HUES64 (cell line): ENCODE measurements at regions not wholly inside any gene's neighbourhood (a gene's known extent, or its start where the extent isn't known, plus 50 kb on each side); places are given as distances from the start of the nearest gene placed in this dataset.

Experiments used
- H3K27ac ChIP-seq: 2 replicates; pipeline ENCODE4 v1.7.0; 2013; ENCODE audit warnings: low read depth, low read length, inconsistent platforms
- H3K27me3 ChIP-seq: 2 replicates; pipeline ENCODE4 v1.6.1; 2013; ENCODE audit warnings: mild to moderate bottlenecking, low read length; ENCODE audit not compliant: insufficient read depth
- H3K36me3 ChIP-seq: 2 replicates; pipeline ENCODE4 v1.6.1; 2013; ENCODE audit warnings: mild to moderate bottlenecking, low read length; ENCODE audit not compliant: insufficient read depth
- H3K4me1 ChIP-seq: 2 replicates; pipeline ENCODE4 v1.6.1; 2013; ENCODE audit warnings: mild to moderate bottlenecking, low read length, moderate library complexity; ENCODE audit not compliant: insufficient read depth
- H3K4me3 ChIP-seq: 2 replicates; pipeline ENCODE4 v1.5.1; 2013; ENCODE audit warnings: mild to moderate bottlenecking, low read length, moderate library complexity
- H3K9ac ChIP-seq: 2 replicates; pipeline ENCODE4 v1.6.1; 2013; ENCODE audit warnings: mild to moderate bottlenecking, low read depth, low read length
- H3K9me3 ChIP-seq: 2 replicates; pipeline ENCODE4 v1.6.1; 2013; ENCODE audit warnings: low read depth, low read length; ENCODE audit not compliant: insufficient read depth
- WGBS: fragments of 150-250, 120-280 bp; methylation state at CpG from one replicate; pipeline ENCODE4 v1.1.7; 2013; ENCODE audit warnings: missing lambda C conversion rate; 5-methylcytosine and 5-hydroxymethylcytosine counted together

DNA sequence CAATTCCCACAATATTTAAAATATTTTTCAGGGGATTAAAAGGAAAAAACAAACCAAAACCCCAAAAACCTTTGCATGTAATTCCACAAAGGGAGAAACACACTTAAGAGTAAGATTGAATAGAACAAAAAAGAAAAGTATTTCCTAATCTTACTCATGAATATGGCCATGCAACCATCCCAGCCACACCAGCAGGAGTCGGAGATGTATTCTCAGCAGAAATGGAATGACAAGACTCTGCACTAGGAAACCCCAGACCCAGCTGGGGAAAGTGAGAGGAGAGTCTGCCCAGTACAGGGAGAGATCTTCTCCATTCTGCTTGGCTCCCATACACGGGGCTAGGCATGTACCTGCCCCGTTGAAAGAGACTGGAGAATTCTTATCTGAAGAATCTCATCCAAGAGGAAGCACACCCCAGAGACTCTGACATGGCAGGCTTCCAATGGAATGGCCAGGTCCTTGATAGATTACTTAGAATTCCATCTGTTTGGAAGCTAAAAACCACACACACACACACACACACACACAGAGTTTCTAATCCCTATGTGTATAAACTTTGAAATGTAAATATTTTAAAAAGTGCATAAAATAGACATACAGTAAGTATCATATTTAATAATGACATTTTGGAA, 118.8 kb downstream of the GADD45G start:
- no peaks in the 10 kb centered on the region for H3K9me3 ChIP-seq
- H3K4me1 ChIP-seq, result no peaks in the 10 kb centered on the region
- H3K9ac ChIP-seq, result no peak overlapping the region
- H3K36me3 ChIP-seq, result no peaks in the 10 kb centered on the region
- H3K27ac ChIP-seq, result no peak overlapping the region
- 93% methylated on average over 3 of the region's 3 CpGs for WGBS
- H3K4me3 ChIP-seq, result no peak overlapping the region
- H3K27me3 ChIP-seq, result no peaks in the 10 kb centered on the region

DNA sequence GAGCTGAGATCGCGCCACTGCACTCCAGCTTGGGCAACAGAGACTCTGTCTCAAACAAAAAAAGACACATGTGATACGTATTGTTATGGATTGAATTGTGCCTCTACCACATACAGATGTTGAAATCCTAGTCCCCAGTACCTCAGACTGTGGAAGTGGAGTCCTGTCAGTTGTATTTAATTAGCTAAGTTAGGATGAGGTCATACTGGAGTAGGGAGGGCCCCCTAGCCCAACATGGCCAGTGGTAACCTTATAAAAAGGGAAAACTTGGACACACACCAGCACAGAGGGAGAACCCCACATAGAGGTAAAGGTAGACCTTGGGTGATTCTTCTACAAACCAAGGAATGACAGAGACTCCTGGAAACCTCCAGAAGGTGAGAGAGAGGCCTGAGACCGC, 119.8 kb downstream of the GADD45G start:
- Histone ChIP-seq H3K27me3 (no peaks in the 10 kb centered on the region), H3K9me3 (no peaks in the 10 kb centered on the region), H3K4me1 (no peaks in the 10 kb centered on the region), H3K36me3 (no peaks in the 10 kb centered on the region), H3K27ac (no peak overlapping the region), H3K9ac (no peak overlapping the region), H3K4me3 (no peak overlapping the region)
- 87% methylated on average over 4 of the region's 4 CpGs for WGBS

DNA sequence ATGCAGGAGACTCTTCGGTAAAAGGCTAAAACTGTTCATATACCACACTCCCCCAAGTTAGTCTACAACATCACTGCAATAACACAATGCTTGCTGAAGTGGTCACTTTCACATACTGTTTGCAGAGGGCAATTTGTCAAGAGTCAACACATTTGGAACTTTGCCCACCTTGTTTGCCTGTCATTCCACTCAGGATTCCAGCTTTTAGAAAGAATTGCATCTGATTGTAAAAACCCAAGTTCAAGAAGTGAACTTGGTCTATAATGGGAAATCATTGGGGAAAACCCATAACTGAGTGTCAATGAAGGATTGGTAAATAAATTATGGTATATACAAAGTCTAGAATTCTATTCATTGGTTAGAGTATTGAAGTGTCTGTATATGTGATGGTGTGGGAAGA, 120.5 kb downstream of the GADD45G start:
- no peak overlapping the region for H3K27ac ChIP-seq
- no peaks in the 10 kb centered on the region for H3K36me3 ChIP-seq
- no peaks in the 10 kb centered on the region for H3K9me3 ChIP-seq
- no peak overlapping the region for H3K9ac ChIP-seq
- WGBS, result 90% methylated on average over 1 of the region's 1 CpG
- no peaks in the 10 kb centered on the region for H3K4me1 ChIP-seq
- H3K27me3 ChIP-seq, result no peaks in the 10 kb centered on the region
- no peak overlapping the region for H3K4me3 ChIP-seq

DNA sequence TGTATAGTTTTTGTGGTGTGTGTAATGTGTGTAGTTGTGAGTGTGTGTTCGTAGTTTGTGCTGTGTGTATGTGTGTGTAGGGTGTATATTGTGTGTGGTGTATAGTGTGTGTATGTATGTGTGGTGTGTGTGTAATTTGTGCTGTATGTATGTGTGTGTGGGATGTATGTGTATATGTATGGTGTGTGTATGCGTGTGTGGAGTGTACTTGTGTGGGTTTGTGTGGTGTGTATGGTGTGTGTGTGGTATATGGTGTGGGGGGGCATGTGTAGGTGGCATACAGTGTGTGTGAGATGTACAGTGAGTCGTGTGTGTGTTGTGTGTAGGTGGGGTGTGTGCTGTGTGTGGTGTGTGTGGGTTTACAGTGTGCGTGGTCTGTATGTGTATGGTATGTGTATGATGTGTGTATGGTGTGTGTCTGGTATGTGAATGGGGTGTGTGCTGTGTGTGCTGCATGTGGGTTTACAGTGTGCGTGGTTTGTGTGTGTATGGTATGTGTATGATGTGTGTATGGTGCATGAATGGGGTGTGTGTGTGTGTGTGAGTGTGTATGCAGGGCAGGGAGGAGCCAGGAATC, 125.2 kb downstream of the GADD45G start:
- 76% methylated on average over 5 of the region's 5 CpGs for WGBS
- Histone ChIP-seq H3K36me3 (no peaks in the 10 kb centered on the region), H3K27me3 (no peaks in the 10 kb centered on the region), H3K4me1 (no peaks in the 10 kb centered on the region), H3K9me3 (no peaks in the 10 kb centered on the region), H3K9ac (no peak overlapping the region), H3K27ac (no peak overlapping the region), H3K4me3 (no peak overlapping the region)

DNA sequence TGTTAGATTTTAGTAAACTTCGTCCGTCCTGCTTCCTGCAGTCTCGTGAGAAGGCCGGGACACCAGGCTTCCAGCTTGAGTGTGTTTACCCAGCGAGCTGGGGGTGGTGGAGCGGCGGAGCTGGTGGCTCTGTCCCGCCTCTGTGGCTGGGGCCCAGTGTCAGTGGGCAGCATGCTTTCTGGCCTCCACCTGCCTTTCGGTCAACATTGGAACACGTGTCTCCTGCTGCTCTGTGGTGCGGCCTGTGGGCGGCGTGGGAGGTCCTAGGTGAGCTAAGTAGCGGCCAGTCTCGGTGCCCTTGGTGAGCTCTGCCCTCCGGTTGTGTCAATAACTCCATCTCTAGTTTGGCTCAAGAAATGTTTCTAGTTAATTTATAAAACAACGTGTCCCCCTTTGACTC, 125.9 kb downstream of the GADD45G start:
- Histone ChIP-seq H3K27ac (no peak overlapping the region), H3K4me1 (no peaks in the 10 kb centered on the region), H3K27me3 (no peaks in the 10 kb centered on the region), H3K36me3 (no peaks in the 10 kb centered on the region), H3K9ac (no peak overlapping the region), H3K9me3 (no peaks in the 10 kb centered on the region), H3K4me3 (no peak overlapping the region)
- 88% methylated on average over 17 of the region's 17 CpGs for WGBS

DNA sequence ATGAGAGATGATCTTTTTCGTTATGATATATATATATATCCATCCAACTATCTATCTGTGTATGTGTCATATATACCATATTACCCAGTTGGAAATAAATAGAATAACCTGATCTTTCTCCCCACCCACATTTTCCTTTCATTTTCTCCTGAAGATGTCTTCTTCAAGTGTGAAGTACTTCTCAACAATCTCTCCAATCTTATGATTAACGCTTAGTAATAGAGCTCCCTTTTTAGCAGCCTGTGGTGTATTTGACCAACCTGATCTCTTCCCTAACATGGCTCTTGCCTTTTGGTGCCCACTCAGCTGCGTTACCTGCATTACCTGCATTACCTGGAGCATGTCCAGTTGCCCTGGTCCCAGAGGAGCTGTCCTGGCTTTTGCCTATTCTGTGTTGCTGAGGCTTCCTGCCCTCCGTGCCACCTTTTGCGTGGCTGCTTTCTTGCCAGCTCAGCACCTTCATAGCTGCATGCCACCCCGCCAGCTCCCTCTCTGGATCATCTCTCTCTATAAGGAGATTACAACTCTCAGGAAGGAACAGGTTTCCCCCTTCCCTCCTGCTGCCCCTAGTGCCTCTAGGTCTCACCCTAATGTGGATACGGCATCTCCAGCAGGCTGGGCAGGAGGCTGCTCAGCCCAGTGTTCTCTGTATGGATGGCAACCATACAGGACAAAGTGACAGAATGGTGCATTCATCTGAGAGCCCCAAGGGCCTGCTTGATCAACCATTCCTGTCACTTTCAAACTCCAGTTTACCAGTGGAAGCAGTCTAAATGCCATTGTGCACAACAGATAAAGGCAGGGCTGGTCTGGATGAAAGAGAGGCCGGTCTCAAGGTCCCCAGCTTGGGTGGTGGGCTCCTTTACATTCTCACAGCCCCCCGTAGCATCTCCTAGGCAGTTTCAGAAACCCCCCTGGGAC, 126.7 kb downstream of the GADD45G start:
- Histone ChIP-seq H3K9ac (no peak overlapping the region), H3K9me3 (no peaks in the 10 kb centered on the region), H3K27ac (no peak overlapping the region), H3K27me3 (no peaks in the 10 kb centered on the region), H3K4me3 (no peak overlapping the region), H3K36me3 (no peaks in the 10 kb centered on the region), H3K4me1 (no peaks in the 10 kb centered on the region)
- 94% methylated on average over 8 of the region's 9 CpGs for WGBS

DNA sequence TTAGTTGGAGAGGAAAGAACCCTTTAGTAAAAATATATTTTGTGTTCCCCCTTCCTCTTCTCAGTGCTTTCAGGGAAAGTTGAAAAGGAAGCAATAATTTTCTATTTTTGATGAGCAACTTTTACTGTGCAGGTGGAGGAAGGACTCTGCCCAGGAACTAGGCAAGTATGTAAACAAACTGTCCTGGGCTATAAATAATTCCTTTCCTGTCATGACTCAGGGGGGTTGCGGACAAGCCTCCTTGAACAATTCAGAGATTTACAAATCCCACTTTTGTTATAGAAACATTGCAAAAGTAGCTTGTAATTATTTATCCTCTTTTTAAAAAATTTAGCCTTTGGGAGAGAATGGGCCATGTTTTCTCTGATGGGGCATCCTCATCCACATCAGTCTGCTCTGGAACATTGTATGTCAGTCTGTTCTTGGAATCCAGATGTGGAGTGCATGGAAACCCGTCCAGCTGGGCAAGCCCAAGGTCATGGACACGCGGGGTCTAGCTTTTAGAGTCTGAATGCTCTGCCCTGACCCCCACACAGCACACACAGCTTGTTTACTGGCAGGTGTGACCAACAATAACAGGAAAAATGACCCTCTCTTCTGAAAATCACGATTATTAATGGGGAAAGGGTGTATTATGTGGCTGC, 127.6 kb downstream of the GADD45G start:
- Histone ChIP-seq H3K27me3 (no peaks in the 10 kb centered on the region), H3K36me3 (no peaks in the 10 kb centered on the region), H3K9ac (no peak overlapping the region), H3K9me3 (no peaks in the 10 kb centered on the region), H3K27ac (no peak overlapping the region), H3K4me3 (no peak overlapping the region), H3K4me1 (no peaks in the 10 kb centered on the region)
- 92% methylated on average over 5 of the region's 5 CpGs for WGBS

DNA sequence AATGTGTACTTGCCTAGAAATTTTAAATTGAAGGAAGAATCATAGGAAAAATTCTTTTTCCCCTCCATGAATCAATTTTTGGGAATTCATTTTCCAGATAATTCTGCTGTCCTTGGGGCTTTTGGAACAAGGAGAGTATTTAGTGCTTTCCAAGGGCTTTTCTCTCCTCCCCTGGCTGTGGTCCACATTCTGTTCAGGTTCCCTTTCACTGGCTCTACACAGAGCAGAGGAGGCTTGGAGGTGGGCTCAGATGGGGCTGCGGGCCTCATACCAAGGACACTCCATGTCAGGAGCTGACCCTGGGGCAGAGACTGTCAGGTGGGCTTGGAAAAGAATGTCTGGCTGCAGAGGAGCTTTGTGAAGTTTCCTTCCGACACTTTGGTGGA, 128.1 kb downstream of the GADD45G start:
- H3K4me1 ChIP-seq, result no peaks in the 10 kb centered on the region
- WGBS, result 98% methylated on average over 2 of the region's 2 CpGs
- no peak overlapping the region for H3K27ac ChIP-seq
- no peaks in the 10 kb centered on the region for H3K36me3 ChIP-seq
- H3K9me3 ChIP-seq, result no peaks in the 10 kb centered on the region
- no peak overlapping the region for H3K4me3 ChIP-seq
- H3K27me3 ChIP-seq, result no peaks in the 10 kb centered on the region
- no peak overlapping the region for H3K9ac ChIP-seq

DNA sequence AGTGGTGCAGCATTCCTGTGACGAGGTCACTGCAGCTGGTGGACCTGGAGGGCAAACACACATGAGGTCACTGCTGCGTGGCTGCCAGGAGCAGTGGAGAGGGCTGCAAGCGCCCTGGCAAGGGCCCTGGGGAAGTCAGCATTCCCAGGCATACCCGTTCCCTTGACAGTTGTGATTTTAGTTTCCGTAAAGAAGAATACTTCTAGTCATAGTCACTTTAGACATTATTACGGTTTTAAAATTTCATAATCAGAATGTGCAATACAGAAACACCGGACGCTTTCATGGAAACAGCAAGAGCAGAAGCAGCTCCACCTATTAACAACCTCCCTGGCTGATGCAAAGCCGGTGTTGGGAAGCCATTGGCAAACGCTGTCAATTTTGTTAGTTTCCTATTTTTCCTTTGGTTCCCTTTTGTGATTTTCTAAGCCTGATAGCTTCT, 129.8 kb downstream of the GADD45G start:
- no peaks in the 10 kb centered on the region for H3K36me3 ChIP-seq
- no peak overlapping the region for H3K9ac ChIP-seq
- H3K9me3 ChIP-seq, result no peaks in the 10 kb centered on the region
- no peaks in the 10 kb centered on the region for H3K27me3 ChIP-seq
- no peak overlapping the region for H3K4me3 ChIP-seq
- no peak overlapping the region for H3K27ac ChIP-seq
- 93% methylated on average over 10 of the region's 10 CpGs for WGBS
- no peaks in the 10 kb centered on the region for H3K4me1 ChIP-seq

DNA sequence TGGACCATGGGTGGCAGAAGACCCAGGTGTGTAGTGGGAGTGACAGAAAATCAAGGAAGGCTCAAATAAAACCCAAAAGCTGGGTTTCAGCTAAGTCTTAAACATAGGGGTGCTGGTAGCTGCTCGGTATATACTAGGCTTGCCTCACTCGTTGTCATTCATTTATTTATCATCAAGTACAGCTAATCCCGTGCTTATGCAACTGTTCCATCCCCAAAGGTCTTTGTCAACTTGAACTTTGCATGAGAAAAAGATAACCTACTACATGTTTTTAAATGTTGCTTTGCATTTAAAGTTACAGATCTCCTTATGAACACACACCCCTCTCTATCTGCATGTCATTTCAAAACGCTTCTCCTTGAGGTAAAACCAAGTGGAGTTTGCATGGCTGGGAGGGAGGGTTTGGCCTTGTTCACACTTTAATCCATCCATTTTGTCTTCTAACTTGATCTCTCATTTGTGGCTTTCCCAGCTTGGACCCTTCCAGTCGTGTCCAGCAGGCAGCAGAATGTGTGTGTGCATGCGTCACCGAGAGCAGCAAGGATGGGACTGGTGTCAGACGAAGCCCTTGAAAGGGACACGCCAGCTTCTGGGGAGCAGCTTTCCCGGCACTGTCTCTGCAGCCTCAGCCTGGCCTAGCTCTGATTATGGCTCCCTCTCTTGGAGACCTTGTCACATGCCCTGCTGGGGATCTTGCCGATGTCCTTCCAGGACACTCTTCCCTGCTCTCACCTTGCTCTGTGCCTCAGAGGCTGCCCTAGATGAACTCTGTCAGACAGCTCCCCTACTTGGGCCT, 133.5 kb downstream of the GADD45G start:
- Histone ChIP-seq H3K4me3 (no peak overlapping the region), H3K27ac (no peak overlapping the region), H3K27me3 (no peaks in the 10 kb centered on the region), H3K36me3 (no peaks in the 10 kb centered on the region), H3K4me1 (peaks cover 5% of the 10 kb centered on the region; the same call in 1 of the 2 replicates), H3K9ac (no peak overlapping the region), H3K9me3 (no peaks in the 10 kb centered on the region)
- 75% methylated on average over 11 of the region's 11 CpGs for WGBS
